ENCODE measurements at regions not wholly inside any gene's neighbourhood (a gene's known extent, or its start where the extent isn't known, plus 50 kb on each side); places are given as distances from the start of the nearest gene placed in this dataset.

GRCh38 chrX:139039041-139039440 is 327.5 kb upstream of the FGF13 start (continued):
- TF ChIP-seq SP1 (CRISPR knock-in tag; conservative IDR thresholded peaks at IDR 0.05) (no peak), NR1H2 (CRISPR knock-in tag; IDR thresholded peaks at IDR 0.05) (no peak), CREM (CRISPR knock-in tag; IDR thresholded peaks at IDR 0.05) (no peak), ZNF121 (CRISPR knock-in tag; IDR thresholded peaks at IDR 0.05) (no peak), NFYB (CRISPR knock-in tag; conservative IDR thresholded peaks at IDR 0.05; ENCODE audit: low read depth) (no peak), RORB (CRISPR knock-in tag; IDR thresholded peaks at IDR 0.05) (no peak)
- TF ChIP-seq, protein P1, sequence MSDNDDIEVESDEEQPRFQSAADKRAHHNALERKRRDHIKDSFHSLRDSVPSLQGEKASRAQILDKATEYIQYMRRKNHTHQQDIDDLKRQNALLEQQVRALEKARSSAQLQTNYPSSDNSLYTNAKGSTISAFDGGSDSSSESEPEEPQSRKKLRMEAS (CRISPR knock-in tag; IDR thresholded peaks at IDR 0.05), result no peak
- TF ChIP-seq, protein P2, sequence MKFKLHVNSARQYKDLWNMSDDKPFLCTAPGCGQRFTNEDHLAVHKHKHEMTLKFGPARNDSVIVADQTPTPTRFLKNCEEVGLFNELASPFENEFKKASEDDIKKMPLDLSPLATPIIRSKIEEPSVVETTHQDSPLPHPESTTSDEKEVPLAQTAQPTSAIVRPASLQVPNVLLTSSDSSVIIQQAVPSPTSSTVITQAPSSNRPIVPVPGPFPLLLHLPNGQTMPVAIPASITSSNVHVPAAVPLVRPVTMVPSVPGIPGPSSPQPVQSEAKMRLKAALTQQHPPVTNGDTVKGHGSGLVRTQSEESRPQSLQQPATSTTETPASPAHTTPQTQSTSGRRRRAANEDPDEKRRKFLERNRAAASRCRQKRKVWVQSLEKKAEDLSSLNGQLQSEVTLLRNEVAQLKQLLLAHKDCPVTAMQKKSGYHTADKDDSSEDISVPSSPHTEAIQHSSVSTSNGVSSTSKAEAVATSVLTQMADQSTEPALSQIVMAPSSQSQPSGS (CRISPR knock-in tag; IDR thresholded peaks at IDR 0.05; ENCODE audit: borderline replicate concordance, low read depth), result no peak

DNA sequence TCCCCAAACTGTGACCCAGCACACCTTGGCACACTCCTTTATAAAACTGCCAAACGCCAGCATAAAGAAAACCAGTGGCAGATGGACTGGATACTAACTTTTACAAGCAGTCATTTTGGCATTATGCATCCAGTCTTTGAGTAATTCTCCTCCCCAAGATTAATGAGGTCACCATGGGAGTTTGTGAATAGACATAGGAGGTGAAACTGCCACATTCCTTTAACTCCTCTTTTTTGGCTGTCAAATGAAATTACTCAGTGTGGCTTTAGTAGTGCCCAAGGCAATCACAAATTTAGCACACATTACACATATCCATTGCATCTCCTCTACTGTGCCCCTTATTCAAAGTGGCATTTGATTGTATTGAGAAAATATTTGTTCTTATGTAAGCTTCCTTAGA is 315.3 kb upstream of the FGF13 start:
- Mint-ChIP-seq H3K27me3 (ENCODE audit: low read depth) (no peaks in the 10 kb centered on the region), H3K27ac (no peak overlapping the region), H3K4me1 (no peaks in the 10 kb centered on the region), H3K4me3 (no peak overlapping the region), H3K9me3 (no peaks in the 10 kb centered on the region), H3K36me3 (no peaks in the 10 kb centered on the region)
- CTCF ChIA-PET, result no interaction called here
- POLR2A ChIA-PET, result no interaction called here
- ATAC-seq (no peak), DNase-seq (ENCODE audit: low spot score) (no peak)
- TF ChIP-seq, protein P3, sequence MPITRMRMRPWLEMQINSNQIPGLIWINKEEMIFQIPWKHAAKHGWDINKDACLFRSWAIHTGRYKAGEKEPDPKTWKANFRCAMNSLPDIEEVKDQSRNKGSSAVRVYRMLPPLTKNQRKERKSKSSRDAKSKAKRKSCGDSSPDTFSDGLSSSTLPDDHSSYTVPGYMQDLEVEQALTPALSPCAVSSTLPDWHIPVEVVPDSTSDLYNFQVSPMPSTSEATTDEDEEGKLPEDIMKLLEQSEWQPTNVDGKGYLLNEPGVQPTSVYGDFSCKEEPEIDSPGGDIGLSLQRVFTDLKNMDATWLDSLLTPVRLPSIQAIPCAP (CRISPR knock-in tag; IDR thresholded peaks at IDR 0.05), result no peak
- TF ChIP-seq, protein P4, sequence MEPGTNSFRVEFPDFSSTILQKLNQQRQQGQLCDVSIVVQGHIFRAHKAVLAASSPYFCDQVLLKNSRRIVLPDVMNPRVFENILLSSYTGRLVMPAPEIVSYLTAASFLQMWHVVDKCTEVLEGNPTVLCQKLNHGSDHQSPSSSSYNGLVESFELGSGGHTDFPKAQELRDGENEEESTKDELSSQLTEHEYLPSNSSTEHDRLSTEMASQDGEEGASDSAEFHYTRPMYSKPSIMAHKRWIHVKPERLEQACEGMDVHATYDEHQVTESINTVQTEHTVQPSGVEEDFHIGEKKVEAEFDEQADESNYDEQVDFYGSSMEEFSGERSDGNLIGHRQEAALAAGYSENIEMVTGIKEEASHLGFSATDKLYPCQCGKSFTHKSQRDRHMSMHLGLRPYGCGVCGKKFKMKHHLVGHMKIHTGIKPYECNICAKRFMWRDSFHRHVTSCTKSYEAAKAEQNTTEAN (CRISPR knock-in tag; IDR thresholded peaks at IDR 0.05), result no peak
- TF ChIP-seq PRRX2 (CRISPR knock-in tag; IDR thresholded peaks at IDR 0.05) (no peak), CBFB (CRISPR knock-in tag; IDR thresholded peaks at IDR 0.05; ENCODE audit: low read depth) (no peak)

DNA sequence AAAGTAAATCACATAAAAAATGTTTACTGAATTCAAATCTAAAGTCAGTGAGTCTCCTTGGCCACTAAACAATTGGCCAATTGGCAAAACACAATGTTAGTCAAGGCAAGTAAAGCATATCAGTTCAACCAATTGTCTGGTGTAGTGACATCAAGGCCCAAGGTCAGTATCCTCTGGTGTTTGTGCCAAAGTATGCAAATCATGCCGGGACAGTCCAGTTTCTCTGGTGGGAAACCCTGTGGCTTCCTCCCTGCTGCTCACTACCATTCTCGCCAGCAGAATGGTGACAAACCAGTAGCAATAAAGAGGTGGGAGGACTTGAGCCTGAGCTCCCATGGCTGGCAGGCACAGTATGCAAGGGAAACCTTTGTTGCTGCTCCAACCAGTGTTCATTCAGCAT is 314.9 kb upstream of the FGF13 start:
- Mint-ChIP-seq H3K36me3 (no peaks in the 10 kb centered on the region), H3K27ac (no peak overlapping the region), H3K27me3 (ENCODE audit: low read depth) (no peaks in the 10 kb centered on the region), H3K4me3 (no peak overlapping the region), H3K9me3 (no peaks in the 10 kb centered on the region), H3K4me1 (no peaks in the 10 kb centered on the region)
- TF ChIP-seq TEAD4 (CRISPR knock-in tag; IDR thresholded peaks at IDR 0.05) (no peak), CBFB (CRISPR knock-in tag; IDR thresholded peaks at IDR 0.05; ENCODE audit: low read depth) (no peak), ZNF671 (CRISPR knock-in tag; IDR thresholded peaks at IDR 0.05) (no peak), NFYB (CRISPR knock-in tag; conservative IDR thresholded peaks at IDR 0.05; ENCODE audit: low read depth) (no peak), ZNF317 (CRISPR knock-in tag; IDR thresholded peaks at IDR 0.05; ENCODE audit: borderline replicate concordance, low read depth) (no peak)
- TF ChIP-seq, protein P5, sequence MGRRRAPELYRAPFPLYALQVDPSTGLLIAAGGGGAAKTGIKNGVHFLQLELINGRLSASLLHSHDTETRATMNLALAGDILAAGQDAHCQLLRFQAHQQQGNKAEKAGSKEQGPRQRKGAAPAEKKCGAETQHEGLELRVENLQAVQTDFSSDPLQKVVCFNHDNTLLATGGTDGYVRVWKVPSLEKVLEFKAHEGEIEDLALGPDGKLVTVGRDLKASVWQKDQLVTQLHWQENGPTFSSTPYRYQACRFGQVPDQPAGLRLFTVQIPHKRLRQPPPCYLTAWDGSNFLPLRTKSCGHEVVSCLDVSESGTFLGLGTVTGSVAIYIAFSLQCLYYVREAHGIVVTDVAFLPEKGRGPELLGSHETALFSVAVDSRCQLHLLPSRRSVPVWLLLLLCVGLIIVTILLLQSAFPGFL (CRISPR knock-in tag; IDR thresholded peaks at IDR 0.05; ENCODE audit: borderline replicate concordance), result no peak
- TF ChIP-seq, protein P1 (CRISPR knock-in tag; IDR thresholded peaks at IDR 0.05), result no peak
- TF ChIP-seq, protein P6, sequence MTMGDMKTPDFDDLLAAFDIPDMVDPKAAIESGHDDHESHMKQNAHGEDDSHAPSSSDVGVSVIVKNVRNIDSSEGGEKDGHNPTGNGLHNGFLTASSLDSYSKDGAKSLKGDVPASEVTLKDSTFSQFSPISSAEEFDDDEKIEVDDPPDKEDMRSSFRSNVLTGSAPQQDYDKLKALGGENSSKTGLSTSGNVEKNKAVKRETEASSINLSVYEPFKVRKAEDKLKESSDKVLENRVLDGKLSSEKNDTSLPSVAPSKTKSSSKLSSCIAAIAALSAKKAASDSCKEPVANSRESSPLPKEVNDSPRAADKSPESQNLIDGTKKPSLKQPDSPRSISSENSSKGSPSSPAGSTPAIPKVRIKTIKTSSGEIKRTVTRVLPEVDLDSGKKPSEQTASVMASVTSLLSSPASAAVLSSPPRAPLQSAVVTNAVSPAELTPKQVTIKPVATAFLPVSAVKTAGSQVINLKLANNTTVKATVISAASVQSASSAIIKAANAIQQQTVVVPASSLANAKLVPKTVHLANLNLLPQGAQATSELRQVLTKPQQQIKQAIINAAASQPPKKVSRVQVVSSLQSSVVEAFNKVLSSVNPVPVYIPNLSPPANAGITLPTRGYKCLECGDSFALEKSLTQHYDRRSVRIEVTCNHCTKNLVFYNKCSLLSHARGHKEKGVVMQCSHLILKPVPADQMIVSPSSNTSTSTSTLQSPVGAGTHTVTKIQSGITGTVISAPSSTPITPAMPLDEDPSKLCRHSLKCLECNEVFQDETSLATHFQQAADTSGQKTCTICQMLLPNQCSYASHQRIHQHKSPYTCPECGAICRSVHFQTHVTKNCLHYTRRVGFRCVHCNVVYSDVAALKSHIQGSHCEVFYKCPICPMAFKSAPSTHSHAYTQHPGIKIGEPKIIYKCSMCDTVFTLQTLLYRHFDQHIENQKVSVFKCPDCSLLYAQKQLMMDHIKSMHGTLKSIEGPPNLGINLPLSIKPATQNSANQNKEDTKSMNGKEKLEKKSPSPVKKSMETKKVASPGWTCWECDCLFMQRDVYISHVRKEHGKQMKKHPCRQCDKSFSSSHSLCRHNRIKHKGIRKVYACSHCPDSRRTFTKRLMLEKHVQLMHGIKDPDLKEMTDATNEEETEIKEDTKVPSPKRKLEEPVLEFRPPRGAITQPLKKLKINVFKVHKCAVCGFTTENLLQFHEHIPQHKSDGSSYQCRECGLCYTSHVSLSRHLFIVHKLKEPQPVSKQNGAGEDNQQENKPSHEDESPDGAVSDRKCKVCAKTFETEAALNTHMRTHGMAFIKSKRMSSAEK (CRISPR knock-in tag; IDR thresholded peaks at IDR 0.05; ENCODE audit: borderline replicate concordance), result no peak
- TF ChIP-seq, protein P2 (CRISPR knock-in tag; IDR thresholded peaks at IDR 0.05; ENCODE audit: borderline replicate concordance, low read depth), result no peak
- CTCF ChIA-PET, result no interaction called here
- POLR2A ChIA-PET, result no interaction called here
- ATAC-seq (no peak), DNase-seq (ENCODE audit: low spot score) (no peak)

Measured in WTC11 (cell line).